ENCODE measurements at regions not wholly inside any gene's neighbourhood (a gene's known extent, or its start where the extent isn't known, plus 50 kb on each side); places are given as distances from the start of the nearest gene placed in this dataset.

- Mint-ChIP-seq H3K4me1 (no peaks in the 10 kb centered on the region), H3K27me3 (no peaks in the 10 kb centered on the region), H3K36me3 (no peaks in the 10 kb centered on the region), H3K27ac (no peak overlapping the region), H3K4me3 (no peak overlapping the region), H3K9me3 (peaks cover 4% of the 10 kb centered on the region)
- DNase-seq = no peak
Observed at GRCh38 chr16:51683882-51684281, 532.8 kb upstream of the SALL1 start.

DNA sequence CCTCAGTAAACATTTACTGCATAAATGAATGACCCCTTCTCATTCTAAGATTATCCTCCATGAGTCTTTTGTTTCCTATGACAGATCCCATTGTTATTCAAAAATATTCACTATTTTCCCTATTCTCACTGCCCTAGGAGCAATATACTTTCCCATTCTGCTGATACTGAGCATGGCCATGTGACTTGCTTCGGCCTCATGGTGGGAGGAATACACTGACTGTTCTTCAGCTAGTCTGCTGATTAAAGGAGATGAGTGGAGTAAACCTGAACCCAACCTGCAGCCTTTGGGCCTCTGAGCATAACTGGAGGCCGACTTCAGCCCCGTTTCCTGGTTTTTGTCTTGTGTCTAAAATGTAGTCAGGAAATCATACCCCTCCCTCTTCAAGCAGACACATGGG is 531.8 kb upstream of the SALL1 start:
- Mint-ChIP-seq H3K27me3 (no peaks in the 10 kb centered on the region), H3K4me3 (no peak overlapping the region), H3K9me3 (no peaks in the 10 kb centered on the region), H3K4me1 (no peaks in the 10 kb centered on the region), H3K36me3 (no peaks in the 10 kb centered on the region), H3K27ac (no peak overlapping the region)
- no peak for DNase-seq

DNA sequence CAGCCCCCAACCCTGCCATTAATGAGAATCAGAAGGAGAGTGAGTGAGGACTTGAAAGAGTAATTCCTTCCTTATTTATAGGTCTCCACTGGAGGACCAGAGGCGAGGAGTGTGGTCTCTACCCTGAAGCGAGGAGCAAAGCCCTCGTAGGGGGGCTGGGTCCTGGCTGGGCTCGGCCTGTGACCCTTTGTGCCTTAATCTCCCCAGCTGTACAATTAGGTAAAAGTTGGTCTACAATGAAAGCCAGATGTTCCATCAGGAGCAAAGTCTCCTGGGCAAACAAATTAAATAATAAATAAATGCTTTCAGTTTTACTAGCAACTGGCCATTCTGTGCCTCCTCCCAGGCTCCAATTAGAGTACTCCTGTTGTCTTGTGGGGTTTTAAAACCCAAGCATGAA is 523.5 kb upstream of the SALL1 start:
- Mint-ChIP-seq H3K27ac (no peak overlapping the region), H3K27me3 (no peaks in the 10 kb centered on the region), H3K36me3 (no peaks in the 10 kb centered on the region), H3K4me3 (no peak overlapping the region), H3K9me3 (peaks cover 3% of the 10 kb centered on the region), H3K4me1 (no peaks in the 10 kb centered on the region)
- DNase-seq = no peak

GRCh38 chr16:51670527-51670926 is 519.5 kb upstream of the SALL1 start:
- H3K27ac Mint-ChIP-seq = no peak overlapping the region
- no peaks in the 10 kb centered on the region for H3K27me3 Mint-ChIP-seq
- H3K9me3 Mint-ChIP-seq = peaks cover 9% of the 10 kb centered on the region
- H3K4me1 Mint-ChIP-seq = no peaks in the 10 kb centered on the region
- DNase-seq = no peak
- no peak overlapping the region for H3K4me3 Mint-ChIP-seq
- no peaks in the 10 kb centered on the region for H3K36me3 Mint-ChIP-seq

- DNase-seq = no peak
Observed at GRCh38 chr16:51666821-51667220, 515.8 kb upstream of the SALL1 start.

DNA sequence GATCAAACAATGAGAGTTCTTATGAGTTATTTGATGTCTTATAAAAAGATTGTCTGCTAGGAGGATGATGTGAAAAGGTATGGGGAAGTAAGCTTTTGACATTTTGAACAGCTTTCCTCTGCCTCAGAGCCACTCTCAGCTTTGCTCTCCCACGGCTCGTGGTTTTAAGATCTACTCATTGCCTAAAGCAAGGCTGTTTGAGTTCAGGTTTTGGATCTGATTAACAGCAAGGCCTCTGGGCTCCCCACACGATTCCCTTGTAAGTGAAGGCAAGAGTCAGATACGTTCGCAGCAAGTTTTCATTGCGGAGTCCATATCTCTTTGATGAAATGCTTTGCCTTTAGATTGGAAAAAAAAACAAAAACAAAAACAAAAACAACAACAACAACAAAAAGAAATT is 515.0 kb upstream of the SALL1 start:
- Mint-ChIP-seq H3K4me1 (no peaks in the 10 kb centered on the region), H3K36me3 (no peaks in the 10 kb centered on the region), H3K27ac (no peak overlapping the region), H3K27me3 (no peaks in the 10 kb centered on the region), H3K9me3 (peaks cover 6% of the 10 kb centered on the region), H3K4me3 (no peak overlapping the region)
- DNase-seq = no peak

More at GRCh38 chr16:51666821-51667220, 515.8 kb upstream of the SALL1 start:
- H3K4me3 Mint-ChIP-seq = no peak overlapping the region
- peaks cover 6% of the 10 kb centered on the region for H3K9me3 Mint-ChIP-seq
- H3K36me3 Mint-ChIP-seq = no peaks in the 10 kb centered on the region
- H3K27ac Mint-ChIP-seq = no peak overlapping the region
- H3K27me3 Mint-ChIP-seq = no peaks in the 10 kb centered on the region
- H3K4me1 Mint-ChIP-seq = no peaks in the 10 kb centered on the region

- H3K36me3 Mint-ChIP-seq = no peaks in the 10 kb centered on the region
- no peak for DNase-seq
- peaks cover 6% of the 10 kb centered on the region for H3K9me3 Mint-ChIP-seq
- H3K4me3 Mint-ChIP-seq = no peak overlapping the region
- no peaks in the 10 kb centered on the region for H3K4me1 Mint-ChIP-seq
- no peak overlapping the region for H3K27ac Mint-ChIP-seq
- no peaks in the 10 kb centered on the region for H3K27me3 Mint-ChIP-seq
Observed at GRCh38 chr16:51665436-51665998, 514.4 kb upstream of the SALL1 start.

DNA sequence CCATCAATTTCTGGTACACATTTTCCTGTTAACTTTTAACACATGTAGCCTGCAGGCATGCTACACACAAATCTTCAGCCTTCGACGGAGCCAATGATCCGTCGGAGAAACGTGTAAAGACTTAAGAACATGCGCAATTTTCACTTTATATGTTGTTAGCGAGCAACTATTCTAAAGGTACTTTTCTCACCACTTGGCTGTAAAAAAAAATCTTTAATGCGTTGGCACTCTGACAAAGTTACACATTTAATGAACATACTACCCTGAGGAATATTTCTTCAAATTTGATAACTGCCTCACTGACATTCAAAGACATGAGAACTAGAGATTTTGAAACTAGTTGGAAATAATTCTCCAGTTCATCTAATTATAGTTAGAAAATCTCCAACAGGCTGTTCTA is 507.5 kb upstream of the SALL1 start:
- no peak overlapping the region for H3K27ac Mint-ChIP-seq
- H3K27me3 Mint-ChIP-seq = no peaks in the 10 kb centered on the region

DNA sequence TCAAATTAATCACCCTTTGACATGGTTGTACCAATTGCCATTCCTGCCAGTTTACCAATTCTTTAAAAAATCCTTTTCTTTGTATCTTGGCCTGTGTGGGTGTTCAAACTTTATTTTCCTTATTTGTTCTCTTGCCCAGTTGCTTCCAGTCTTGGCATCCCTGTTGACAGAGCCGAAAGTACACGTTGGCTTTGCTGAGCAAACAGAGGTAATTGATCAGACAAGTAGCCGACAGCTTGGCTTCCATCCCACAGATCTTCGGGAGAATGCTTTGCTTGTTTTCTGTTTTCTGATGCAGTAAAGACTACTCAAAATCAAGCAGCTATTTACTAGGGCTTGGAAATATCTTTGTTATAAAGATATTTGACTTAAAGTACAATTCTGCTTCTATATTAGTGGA is 506.8 kb upstream of the SALL1 start:
- Mint-ChIP-seq H3K27me3 (no peaks in the 10 kb centered on the region), H3K4me1 (no peaks in the 10 kb centered on the region), H3K9me3 (peaks cover 6% of the 10 kb centered on the region), H3K36me3 (no peaks in the 10 kb centered on the region), H3K27ac (no peak overlapping the region), H3K4me3 (no peak overlapping the region)
- DNase-seq = no peak

More for the DNA sequence above, 507.5 kb upstream of the SALL1 start:
- H3K9me3 Mint-ChIP-seq = peaks cover 6% of the 10 kb centered on the region
- no peak for DNase-seq
- H3K4me3 Mint-ChIP-seq = no peak overlapping the region
- H3K36me3 Mint-ChIP-seq = no peaks in the 10 kb centered on the region
- H3K4me1 Mint-ChIP-seq = no peaks in the 10 kb centered on the region

GRCh38 chr16:51655249-51655648 is 504.2 kb upstream of the SALL1 start:
- Mint-ChIP-seq H3K27ac (no peak overlapping the region), H3K4me1 (no peaks in the 10 kb centered on the region), H3K27me3 (no peaks in the 10 kb centered on the region), H3K9me3 (peaks cover 8% of the 10 kb centered on the region), H3K4me3 (no peak overlapping the region), H3K36me3 (no peaks in the 10 kb centered on the region)
- no peak for DNase-seq

GRCh38 chr16:51651061-51651466 is 500.0 kb upstream of the SALL1 start:
- H3K27ac Mint-ChIP-seq = no peak overlapping the region
- no peaks in the 10 kb centered on the region for H3K36me3 Mint-ChIP-seq
- no peak overlapping the region for H3K4me3 Mint-ChIP-seq
- H3K9me3 Mint-ChIP-seq = peaks cover 8% of the 10 kb centered on the region
- no peaks in the 10 kb centered on the region for H3K4me1 Mint-ChIP-seq
- no peak for DNase-seq
- peaks cover 3% of the 10 kb centered on the region for H3K27me3 Mint-ChIP-seq

DNA sequence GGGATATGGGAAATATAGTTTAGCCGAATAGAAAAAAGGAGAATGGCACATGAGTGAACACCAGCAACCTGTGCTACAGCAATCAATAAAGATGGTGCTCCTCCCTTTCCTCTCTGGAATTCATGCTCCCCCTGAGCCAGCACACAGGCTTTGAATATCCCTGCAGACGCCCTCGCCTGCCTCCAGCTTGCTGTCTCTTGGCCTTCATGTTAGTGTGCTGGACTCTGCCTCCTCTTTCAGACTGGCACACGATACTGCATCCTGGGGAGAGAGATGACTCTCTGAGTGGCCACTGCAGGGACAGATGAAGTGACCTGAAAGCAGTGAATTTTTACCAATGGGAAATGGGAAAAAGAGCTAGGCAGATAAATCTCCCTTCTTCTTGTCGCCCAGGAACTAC is 498.6 kb upstream of the SALL1 start:
- Mint-ChIP-seq H3K4me1 (no peaks in the 10 kb centered on the region), H3K4me3 (no peak overlapping the region), H3K9me3 (peaks cover 2% of the 10 kb centered on the region), H3K27ac (no peak overlapping the region), H3K36me3 (no peaks in the 10 kb centered on the region), H3K27me3 (peaks cover 3% of the 10 kb centered on the region)
- DNase-seq = no peak

DNA sequence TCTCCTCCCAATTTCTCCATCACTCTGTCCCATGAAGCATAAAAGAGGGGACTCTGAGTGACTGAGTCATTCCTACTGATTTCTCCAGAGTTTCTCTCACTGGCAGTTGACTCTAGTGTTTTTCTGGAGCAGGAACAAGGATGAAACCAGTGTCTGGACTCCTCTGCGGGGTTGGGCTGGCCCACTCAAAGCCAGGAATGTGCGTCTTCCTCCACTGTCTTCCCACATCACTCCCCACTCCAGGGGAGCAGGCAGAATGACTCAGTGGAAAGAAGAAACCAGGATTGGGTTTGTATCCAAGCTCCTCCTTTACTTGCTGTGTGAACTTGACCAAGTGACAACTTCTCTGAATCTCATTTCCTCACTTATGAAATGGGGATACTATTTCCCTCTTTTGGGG is 497.5 kb upstream of the SALL1 start:
- Mint-ChIP-seq H3K4me1 (no peaks in the 10 kb centered on the region), H3K9me3 (peaks cover 2% of the 10 kb centered on the region), H3K4me3 (no peak overlapping the region), H3K36me3 (no peaks in the 10 kb centered on the region), H3K27ac (no peak overlapping the region), H3K27me3 (peaks cover 3% of the 10 kb centered on the region)
- DNase-seq = no peak

DNA sequence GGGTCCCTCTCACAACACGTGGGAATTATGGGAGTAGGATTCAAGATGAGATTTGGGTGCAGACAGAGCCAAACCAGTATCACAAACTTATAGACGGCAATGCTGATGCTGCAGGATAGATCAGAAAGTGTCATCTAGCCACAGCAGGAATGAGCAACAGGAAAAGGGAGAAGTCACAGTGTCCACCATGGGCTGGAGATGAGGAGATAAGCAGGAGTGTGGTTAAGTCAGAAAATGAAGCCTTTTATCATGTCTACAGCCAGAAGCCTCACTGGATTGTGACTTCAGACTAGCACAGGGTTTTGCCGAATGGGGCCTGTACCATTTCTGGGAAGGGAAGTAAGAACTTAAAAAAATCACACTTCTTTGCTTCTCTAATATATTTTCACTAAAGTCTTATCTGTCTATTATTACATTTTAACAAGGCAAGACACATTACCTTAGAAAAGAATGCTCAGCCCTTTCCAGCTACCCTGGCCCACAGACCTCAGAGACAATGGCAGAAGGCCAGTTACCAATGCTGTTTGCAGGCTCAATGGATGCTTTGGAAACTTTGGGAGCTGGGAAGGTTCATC is 490.2 kb upstream of the SALL1 start:
- Mint-ChIP-seq H3K9me3 (no peaks in the 10 kb centered on the region), H3K4me1 (no peaks in the 10 kb centered on the region), H3K27ac (no peak overlapping the region), H3K36me3 (no peaks in the 10 kb centered on the region), H3K4me3 (no peak overlapping the region), H3K27me3 (no peaks in the 10 kb centered on the region)
- no peak for DNase-seq

DNA sequence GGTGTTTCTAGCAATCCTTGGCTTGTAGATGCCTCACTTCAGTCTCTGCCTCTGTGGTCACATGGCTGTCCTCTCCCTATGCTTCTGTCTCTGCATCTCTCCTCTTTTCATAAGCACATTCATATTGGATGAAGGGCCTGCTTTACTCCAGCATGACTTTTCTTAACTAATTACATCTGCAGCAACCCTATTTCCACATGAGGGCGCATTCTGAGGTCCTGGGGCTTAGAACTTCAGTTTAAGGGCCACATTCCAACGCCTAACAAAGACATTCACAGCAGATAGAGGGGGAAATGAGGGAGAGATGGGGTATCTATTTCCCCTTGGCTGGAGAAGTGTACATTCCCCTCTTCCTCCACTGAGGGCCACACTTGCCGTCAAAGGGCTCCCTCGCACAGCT is 489.1 kb upstream of the SALL1 start:
- no peaks in the 10 kb centered on the region for H3K4me1 Mint-ChIP-seq
- H3K27me3 Mint-ChIP-seq = peaks cover 7% of the 10 kb centered on the region
- no peak overlapping the region for H3K27ac Mint-ChIP-seq
- H3K36me3 Mint-ChIP-seq = no peaks in the 10 kb centered on the region
- H3K4me3 Mint-ChIP-seq = no peak overlapping the region
- no peak for DNase-seq
- H3K9me3 Mint-ChIP-seq = peaks cover 8% of the 10 kb centered on the region

- Mint-ChIP-seq H3K27me3 (peaks cover 7% of the 10 kb centered on the region), H3K36me3 (no peaks in the 10 kb centered on the region), H3K9me3 (peaks cover 9% of the 10 kb centered on the region), H3K4me1 (no peaks in the 10 kb centered on the region), H3K27ac (no peak overlapping the region), H3K4me3 (no peak overlapping the region)
- no peak for DNase-seq
Observed at GRCh38 chr16:51638339-51639135, 487.5 kb upstream of the SALL1 start.

Data from activated naive CD8-positive, alpha-beta T cell treated with anti-CD3 and anti-CD28 coated beads for 36 hours (primary cell).